Colonic mucosa (tissue), 4 donors: ENCODE measurements at regions not wholly inside any gene's neighbourhood (a gene's known extent, or its start where the extent isn't known, plus 50 kb on each side); places are given as distances from the start of the nearest gene placed in this dataset.

ENCODE experiments used
- DNase-seq: peaks from one replicate; pipeline ENCODE4 v3.0.0-alpha.2; 2020
- H3K27ac ChIP-seq: fragments of 200-600 bp; one replicate; pipeline ENCODE4 v1.8.0; 2021
- H3K27me3 ChIP-seq: fragments of 200-600 bp; one replicate; pipeline ENCODE4 v1.8.0; 2021
- H3K36me3 ChIP-seq: fragments of 200-600 bp; one replicate; pipeline ENCODE4 v1.8.0; 2021
- H3K4me1 ChIP-seq: fragments of 200-600 bp; one replicate; pipeline ENCODE4 v1.8.0; 2021; ENCODE audit warnings: mild to moderate bottlenecking
- H3K4me3 ChIP-seq: fragments of 200-600 bp; one replicate; pipeline ENCODE4 v1.8.0; 2021
- H3K9ac ChIP-seq, 2 donors: one replicate each; pipeline ENCODE4 v1.7.0; 2013; ENCODE audit warnings: control low read depth in 2 of 2, low read depth in 2 of 2, low read length in 2 of 2
- H3K9me3 ChIP-seq: fragments of 200-600 bp; one replicate; pipeline ENCODE4 v1.8.0; 2021
- intact Hi-C: fragments of 100-400 bp; cut with DNase I; formaldehyde crosslinking; loops from one replicate; pipeline ENCODE4 v1.14.1; 2022
- TF ChIP-seq, protein P1 (sequence below): fragments of 200-600 bp; IDR thresholded peaks from one replicate; pipeline ENCODE4 v1.8.0; 2022; ENCODE audit warnings: antibody characterized with exemption, mild to moderate bottlenecking
- donor health status: healthy.
- donor health status: DM: no; HTN: no; CAD: no.
- donor health status: DM: no; HTN: no; CAD: no.

DNA sequence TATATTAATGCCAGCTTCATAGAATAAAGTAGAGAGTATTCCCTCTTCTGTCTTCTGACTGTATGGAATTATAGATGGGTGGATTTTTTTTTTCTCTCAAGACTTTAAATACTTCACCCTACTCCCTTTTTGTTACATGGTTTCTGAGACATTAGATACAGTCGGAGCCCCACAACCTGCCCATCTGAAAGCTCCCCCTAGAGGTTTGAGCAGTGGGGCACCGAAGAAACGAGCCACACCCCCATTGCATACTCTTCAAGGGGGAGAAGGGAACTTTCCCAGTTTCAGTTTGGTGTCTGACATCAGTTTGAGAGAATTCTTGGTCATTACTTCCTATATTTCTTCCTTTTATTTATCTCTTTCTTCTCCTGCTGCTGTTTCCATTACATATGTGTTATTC lies 437.6 kb upstream of the AGA start:
- Histone ChIP-seq H3K36me3 (no peaks in the 10 kb centered on the region), H3K4me3 (no peak overlapping the region), H3K4me1 (no peaks in the 10 kb centered on the region), H3K9me3 (no peaks in the 10 kb centered on the region), H3K9ac (no peak overlapping the region), H3K27ac (no peak overlapping the region), H3K27me3 (no peaks in the 10 kb centered on the region)
- intact Hi-C loops, result no loop called here
- TF ChIP-seq, protein P1, sequence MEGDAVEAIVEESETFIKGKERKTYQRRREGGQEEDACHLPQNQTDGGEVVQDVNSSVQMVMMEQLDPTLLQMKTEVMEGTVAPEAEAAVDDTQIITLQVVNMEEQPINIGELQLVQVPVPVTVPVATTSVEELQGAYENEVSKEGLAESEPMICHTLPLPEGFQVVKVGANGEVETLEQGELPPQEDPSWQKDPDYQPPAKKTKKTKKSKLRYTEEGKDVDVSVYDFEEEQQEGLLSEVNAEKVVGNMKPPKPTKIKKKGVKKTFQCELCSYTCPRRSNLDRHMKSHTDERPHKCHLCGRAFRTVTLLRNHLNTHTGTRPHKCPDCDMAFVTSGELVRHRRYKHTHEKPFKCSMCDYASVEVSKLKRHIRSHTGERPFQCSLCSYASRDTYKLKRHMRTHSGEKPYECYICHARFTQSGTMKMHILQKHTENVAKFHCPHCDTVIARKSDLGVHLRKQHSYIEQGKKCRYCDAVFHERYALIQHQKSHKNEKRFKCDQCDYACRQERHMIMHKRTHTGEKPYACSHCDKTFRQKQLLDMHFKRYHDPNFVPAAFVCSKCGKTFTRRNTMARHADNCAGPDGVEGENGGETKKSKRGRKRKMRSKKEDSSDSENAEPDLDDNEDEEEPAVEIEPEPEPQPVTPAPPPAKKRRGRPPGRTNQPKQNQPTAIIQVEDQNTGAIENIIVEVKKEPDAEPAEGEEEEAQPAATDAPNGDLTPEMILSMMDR, result no peak
- no peak for DNase-seq

DNA sequence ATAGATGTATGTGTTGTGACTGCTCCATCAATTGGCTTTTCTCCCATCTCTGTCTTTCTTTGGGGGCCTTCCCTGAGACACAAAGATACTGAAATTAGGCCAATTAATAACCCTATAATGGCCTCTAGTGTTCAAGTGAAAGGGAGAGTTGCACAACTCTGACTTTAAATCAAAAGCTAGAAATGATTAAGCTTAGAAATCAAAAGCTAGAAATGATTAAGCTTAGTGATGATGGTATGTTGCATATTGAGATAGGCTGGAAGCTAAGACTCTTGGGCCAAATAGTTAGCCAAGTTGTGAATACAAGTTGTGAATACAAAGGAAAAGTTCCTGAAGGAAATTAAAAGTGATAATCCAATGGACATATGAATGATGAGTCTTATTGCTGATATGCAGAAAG lies 452.9 kb upstream of the AGA start:
- TF ChIP-seq, protein P1, result no peak
- Histone ChIP-seq H3K36me3 (no peaks in the 10 kb centered on the region), H3K27me3 (no peaks in the 10 kb centered on the region), H3K27ac (no peak overlapping the region), H3K4me1 (no peaks in the 10 kb centered on the region), H3K9me3 (no peaks in the 10 kb centered on the region), H3K4me3 (no peak overlapping the region), H3K9ac (no peak overlapping the region)
- intact Hi-C loops, result no loop called here
- DNase-seq, result no peak

DNA sequence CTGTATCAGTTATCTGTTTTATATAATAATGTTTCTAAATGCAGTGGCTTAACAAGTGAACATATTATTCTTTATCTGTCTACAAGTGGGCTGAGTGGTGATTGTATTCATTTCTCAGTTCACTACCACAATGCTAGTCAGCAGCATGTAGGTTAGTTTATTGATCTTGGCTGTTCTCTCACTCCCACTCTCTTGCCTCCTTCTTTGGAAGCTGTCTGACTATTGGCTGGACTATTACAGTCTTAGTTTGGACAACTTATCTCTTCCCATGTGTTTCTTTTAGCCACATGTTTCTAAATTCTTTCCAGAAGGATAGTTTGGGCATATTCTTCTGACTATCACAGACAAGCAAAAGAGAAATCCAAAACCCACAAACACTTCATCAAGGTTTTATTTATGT lies 459.5 kb upstream of the AGA start:
- H3K4me1 ChIP-seq, result no peaks in the 10 kb centered on the region
- H3K27me3 ChIP-seq, result no peaks in the 10 kb centered on the region
- intact Hi-C loops, result no loop called here
- TF ChIP-seq, protein P1, result no peak
- no peak for DNase-seq
- H3K36me3 ChIP-seq, result no peaks in the 10 kb centered on the region
- H3K9me3 ChIP-seq, result no peaks in the 10 kb centered on the region
- H3K27ac ChIP-seq, result no peak overlapping the region
- H3K9ac ChIP-seq, result no peak overlapping the region
- no peak overlapping the region for H3K4me3 ChIP-seq

DNA sequence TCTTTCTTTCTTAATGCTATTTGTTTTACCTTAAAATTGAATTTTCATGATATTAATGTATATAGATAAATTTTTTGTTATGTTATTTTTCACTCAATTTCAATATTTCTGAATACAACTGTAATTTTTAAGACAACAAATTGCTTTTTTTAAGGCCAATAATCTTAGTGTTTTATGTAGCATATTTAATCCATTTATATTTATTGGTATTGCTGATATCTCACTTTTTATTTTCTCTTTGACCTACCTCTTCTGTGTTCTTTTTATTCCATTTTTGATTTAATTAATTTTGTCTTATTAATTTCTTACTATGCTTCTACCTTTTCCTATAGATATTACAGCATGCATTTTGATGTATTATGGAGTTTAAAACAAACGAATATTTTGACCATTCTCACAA lies 460.1 kb upstream of the AGA start:
- H3K9me3 ChIP-seq, result no peaks in the 10 kb centered on the region
- H3K36me3 ChIP-seq, result no peaks in the 10 kb centered on the region
- no peaks in the 10 kb centered on the region for H3K4me1 ChIP-seq
- no peak for DNase-seq
- TF ChIP-seq, protein P1, result no peak
- intact Hi-C loops, result no loop called here
- no peak overlapping the region for H3K27ac ChIP-seq
- no peaks in the 10 kb centered on the region for H3K27me3 ChIP-seq
- no peak overlapping the region for H3K4me3 ChIP-seq
- no peak overlapping the region for H3K9ac ChIP-seq

DNA sequence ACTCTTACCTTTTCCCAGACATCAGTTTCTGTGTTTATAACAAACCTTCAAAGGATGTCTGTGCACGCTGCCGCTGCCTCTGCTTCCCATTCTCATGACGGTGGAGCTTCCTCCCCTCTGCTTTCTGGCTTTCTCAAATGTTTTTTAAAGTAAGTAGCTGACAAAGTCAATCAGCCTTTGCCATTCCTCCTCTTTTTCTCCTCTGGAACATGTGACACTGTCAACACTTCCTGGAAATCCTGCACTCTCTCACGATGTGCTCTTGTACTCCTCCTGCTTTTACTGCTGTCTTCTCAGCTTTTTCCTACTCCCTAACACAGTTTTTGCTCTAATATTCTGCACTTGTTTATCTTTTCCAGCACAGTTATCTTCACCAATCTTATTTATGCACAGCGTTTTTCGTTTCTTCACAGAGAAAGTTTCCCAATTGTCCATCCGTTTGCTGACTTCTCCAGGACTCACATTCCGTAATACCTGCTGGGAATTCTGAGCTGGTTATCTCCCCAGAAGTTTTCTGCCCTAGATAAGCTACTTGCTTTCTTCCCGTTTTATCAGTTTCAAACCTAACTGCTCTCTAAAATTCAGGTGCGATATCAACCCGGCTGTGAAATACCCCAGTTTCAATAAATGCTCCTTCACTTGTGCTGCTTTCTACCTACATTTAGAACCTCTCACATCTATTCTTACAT lies 465.6 kb upstream of the AGA start:
- H3K9me3 ChIP-seq, result no peaks in the 10 kb centered on the region
- no peak for DNase-seq
- H3K4me3 ChIP-seq, result no peak overlapping the region
- H3K27me3 ChIP-seq, result no peaks in the 10 kb centered on the region
- no peaks in the 10 kb centered on the region for H3K36me3 ChIP-seq
- no peak overlapping the region for H3K27ac ChIP-seq
- H3K9ac ChIP-seq, result no peak overlapping the region
- TF ChIP-seq, protein P1, result no peak
- intact Hi-C loops, result no loop called here
- H3K4me1 ChIP-seq, result no peaks in the 10 kb centered on the region
